NB4 (cell line): ENCODE measurements at regions not wholly inside any gene's neighbourhood (a gene's known extent, or its start where the extent isn't known, plus 50 kb on each side); places are given as distances from the start of the nearest gene placed in this dataset.

Source experiments
- DNase-seq: peaks from one replicate; pipeline ENCODE4 v3.0.0; 2010; ENCODE audit warnings: low read depth
- H3K4me3 ChIP-seq: one replicate; pipeline ENCODE4 v1.5.1; 2011; ENCODE audit warnings: mild to moderate bottlenecking, low read depth, low read length, moderate library complexity
- MYC ChIP-seq: IDR thresholded peaks from 2 replicates; pipeline ENCODE4 v1.6.1; 2011; ENCODE audit warnings: low read depth, low read length
- POLR2A ChIP-seq: IDR thresholded peaks from 2 replicates; pipeline ENCODE4 v1.6.1; 2011; ENCODE audit warnings: mild to moderate bottlenecking; ENCODE audit not compliant: insufficient read length; ENCODE audit errors: extremely low read depth
- TF ChIP-seq, protein P1 (sequence below): IDR thresholded peaks from 2 replicates; pipeline ENCODE4 v1.6.1; 2011; ENCODE audit warnings: low read depth, low read length
- TF ChIP-seq, protein P2 (sequence below): IDR thresholded peaks from one replicate; pipeline ENCODE4 v1.5.1; 2012; ENCODE audit warnings: low read depth, low read length

DNA sequence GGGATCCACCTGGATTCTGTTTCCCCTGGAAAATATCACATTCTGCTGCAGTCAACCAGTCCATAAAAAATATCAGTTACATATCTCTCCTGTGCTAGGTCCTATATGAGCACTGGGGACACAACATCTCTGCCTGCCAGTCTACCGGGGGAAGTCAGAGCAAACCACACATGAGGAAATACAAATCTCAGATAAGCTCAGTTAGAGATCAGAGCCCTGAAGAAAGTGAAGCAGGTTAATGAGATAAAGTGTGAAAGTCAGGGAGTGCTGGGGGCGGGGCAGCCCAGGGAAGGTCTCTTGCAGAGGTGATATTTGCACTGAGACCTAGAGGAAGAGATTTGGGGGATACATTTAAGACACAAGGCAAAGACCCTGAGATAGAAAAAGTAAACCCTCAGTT lies 67.8 kb upstream of the SLC1A1 start:
- TF ChIP-seq, protein P1, sequence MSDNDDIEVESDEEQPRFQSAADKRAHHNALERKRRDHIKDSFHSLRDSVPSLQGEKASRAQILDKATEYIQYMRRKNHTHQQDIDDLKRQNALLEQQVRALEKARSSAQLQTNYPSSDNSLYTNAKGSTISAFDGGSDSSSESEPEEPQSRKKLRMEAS: no peak
- TF ChIP-seq POLR2A: no peak
- TF ChIP-seq, protein P2, sequence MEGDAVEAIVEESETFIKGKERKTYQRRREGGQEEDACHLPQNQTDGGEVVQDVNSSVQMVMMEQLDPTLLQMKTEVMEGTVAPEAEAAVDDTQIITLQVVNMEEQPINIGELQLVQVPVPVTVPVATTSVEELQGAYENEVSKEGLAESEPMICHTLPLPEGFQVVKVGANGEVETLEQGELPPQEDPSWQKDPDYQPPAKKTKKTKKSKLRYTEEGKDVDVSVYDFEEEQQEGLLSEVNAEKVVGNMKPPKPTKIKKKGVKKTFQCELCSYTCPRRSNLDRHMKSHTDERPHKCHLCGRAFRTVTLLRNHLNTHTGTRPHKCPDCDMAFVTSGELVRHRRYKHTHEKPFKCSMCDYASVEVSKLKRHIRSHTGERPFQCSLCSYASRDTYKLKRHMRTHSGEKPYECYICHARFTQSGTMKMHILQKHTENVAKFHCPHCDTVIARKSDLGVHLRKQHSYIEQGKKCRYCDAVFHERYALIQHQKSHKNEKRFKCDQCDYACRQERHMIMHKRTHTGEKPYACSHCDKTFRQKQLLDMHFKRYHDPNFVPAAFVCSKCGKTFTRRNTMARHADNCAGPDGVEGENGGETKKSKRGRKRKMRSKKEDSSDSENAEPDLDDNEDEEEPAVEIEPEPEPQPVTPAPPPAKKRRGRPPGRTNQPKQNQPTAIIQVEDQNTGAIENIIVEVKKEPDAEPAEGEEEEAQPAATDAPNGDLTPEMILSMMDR: no peak
- no peak for TF ChIP-seq MYC
- no peak for DNase-seq
- H3K4me3 ChIP-seq: no peak overlapping the region

DNA sequence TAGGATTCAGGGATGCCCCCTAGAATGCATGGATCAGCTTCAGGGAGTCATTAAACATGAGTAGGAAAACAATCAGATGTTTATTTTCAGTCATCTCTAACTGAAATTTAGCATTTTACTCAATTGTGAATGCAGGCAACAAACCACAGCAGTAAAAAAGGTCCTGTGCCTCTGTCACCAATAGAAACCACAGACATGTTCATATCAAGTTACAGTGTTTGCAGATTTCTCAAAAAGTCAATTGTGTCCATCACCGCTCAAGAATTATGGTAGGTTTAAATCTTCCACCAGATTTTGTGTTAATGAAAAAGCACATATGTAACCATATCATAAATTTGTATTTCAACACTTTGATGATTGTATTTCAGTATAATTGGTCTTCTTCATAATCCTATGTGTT lies 68.4 kb upstream of the SLC1A1 start:
- no peak overlapping the region for H3K4me3 ChIP-seq
- DNase-seq: no peak
- no peak for TF ChIP-seq MYC
- TF ChIP-seq, protein P1: no peak
- no peak for TF ChIP-seq POLR2A
- TF ChIP-seq, protein P2: no peak

DNA sequence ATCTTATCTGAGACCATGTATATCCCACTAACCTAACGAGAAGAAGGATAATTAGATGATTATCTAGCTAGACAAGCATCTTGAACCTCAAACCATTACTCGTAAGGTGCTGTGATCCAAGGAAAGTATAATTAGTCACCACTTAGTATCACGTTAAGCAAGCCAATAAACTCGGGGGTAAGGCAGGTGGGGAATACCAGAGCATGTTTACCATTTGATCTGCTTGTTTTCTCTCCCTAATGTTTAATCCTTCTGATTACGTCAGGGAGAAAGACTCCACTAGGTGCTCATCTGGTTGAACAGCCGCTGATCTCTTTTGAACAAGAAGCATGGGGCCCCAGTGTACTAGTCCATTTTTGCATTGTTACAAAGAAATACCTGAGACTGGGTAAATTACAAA lies 69.9 kb upstream of the SLC1A1 start:
- H3K4me3 ChIP-seq: no peak overlapping the region
- no peak for DNase-seq
- TF ChIP-seq POLR2A (no peak), MYC (no peak)
- TF ChIP-seq, protein P2: no peak
- TF ChIP-seq, protein P1: no peak

DNA sequence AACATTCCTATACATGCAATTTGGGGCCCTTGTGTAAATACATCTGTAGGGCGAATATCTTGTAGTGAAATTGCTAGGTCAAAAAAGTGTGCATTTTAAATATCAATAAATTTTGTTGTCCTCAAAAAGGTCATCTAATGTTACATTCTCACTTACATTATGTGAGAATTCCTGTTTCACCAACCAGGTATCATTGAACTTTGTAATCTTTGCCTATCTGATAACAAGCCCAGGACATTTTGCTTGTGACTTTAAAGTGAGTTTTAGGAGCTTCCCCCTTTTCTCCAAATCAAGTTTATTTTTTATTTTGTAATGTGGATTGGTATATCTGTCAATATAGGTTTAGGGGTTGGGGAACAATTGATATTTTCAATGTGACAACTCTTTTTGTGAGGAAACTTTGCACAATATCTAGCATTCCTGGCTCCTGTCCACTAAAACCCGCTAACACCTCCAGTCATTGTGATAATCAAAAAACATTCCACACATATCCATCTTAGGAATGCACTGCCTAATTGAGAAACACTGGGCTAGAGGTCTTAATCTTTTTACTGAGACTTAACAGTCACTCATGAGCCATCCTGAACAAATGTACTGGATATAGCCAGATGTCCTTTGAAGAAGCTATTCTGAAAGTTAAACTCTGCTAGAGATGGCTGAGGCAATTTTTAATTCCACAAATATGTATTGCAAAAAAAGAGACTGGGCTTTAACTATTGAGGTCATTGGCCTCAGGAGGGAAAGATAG lies 72.5 kb upstream of the SLC1A1 start:
- TF ChIP-seq, protein P2: no peak
- no peak for TF ChIP-seq MYC
- TF ChIP-seq, protein P1: no peak
- no peak for TF ChIP-seq POLR2A
- H3K4me3 ChIP-seq: no peak overlapping the region
- DNase-seq: no peak

DNA sequence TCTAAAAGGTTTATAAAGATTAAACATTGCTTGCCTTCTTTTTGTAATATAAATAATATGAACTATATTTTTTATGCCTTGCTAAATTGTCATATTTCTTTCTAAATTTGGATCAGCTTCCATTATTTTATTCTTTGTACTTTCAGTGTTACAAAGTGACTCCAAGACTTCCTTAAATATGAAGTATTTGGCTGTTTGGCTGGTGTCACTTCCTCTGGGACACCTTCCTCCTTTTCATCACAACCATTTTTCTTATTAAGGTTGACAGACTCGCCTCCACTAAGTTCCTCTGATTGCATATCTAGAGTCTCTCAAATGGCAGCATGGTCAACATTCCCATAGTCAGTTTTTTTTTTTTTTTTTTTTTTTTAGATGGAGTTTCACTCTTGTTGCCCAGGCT lies 73.8 kb upstream of the SLC1A1 start:
- no peak overlapping the region for H3K4me3 ChIP-seq
- DNase-seq: peak; percentile 15
- no peak for TF ChIP-seq MYC

DNA sequence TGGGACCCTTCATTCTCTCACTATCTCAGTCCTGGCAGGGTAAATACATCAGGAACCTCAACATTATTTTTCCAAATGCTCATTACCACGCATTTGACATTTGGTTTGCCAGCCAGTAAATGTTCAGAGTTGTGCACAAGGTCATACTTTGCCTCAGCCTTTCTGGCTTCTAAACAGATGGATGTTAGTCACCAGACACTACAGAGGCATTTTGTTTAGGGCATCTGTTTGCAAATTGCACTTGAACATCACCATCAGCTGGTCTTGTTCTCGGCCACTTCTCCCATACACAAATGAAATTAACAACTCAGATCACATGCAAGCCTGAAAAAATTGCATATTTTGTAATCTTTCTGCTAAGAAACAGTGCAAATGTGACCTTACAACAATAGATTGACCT lies 75.0 kb upstream of the SLC1A1 start:
- TF ChIP-seq, protein P2: no peak
- TF ChIP-seq, protein P1: no peak
- no peak for TF ChIP-seq POLR2A
- TF ChIP-seq MYC: no peak
- DNase-seq: no peak
- H3K4me3 ChIP-seq: no peak overlapping the region
